GM23338 (cell line): ENCODE measurements at regions not wholly inside any gene's neighbourhood (a gene's known extent, or its start where the extent isn't known, plus 50 kb on each side); places are given as distances from the start of the nearest gene placed in this dataset.
A peak's percentile ranks its signal among the peaks of the same experiment; 100 is the strongest.

Experiments
- ATAC-seq: fragments of 200-7000 bp; cut with Tn5 transposase; 3 replicates; pipeline ENCODE4 v1.9.1; 2020
- DNase-seq: peaks from one replicate; pipeline ENCODE4 v3.0.0-alpha.2; 2015; ENCODE audit warnings: low spot score
- H2AFZ ChIP-seq: fragments of 200-600 bp; sonication (generic); 2 replicates; pipeline ENCODE4 v1.8.0; 2016; ENCODE audit warnings: antibody characterized with exemption, mild to moderate bottlenecking, moderate library complexity
- H3F3A ChIP-seq: fragments of 200-600 bp; sonication (generic); replicated peaks from 2 replicates; pipeline ENCODE4 v1.8.0; 2017; ENCODE audit warnings: antibody characterized with exemption, mixed run types, low read depth
- H3K27ac ChIP-seq: fragments of 200-600 bp; sonication (generic); 2 replicates; pipeline ENCODE4 v1.6.1; 2016; ENCODE audit warnings: low read depth
- H3K27me3 ChIP-seq: fragments of 200-600 bp; sonication (generic); 2 replicates; pipeline ENCODE4 v1.8.0; 2016; ENCODE audit warnings: mild to moderate bottlenecking, mixed run types, moderate library complexity; ENCODE audit not compliant: insufficient read depth
- H3K36me3 ChIP-seq: fragments of 200-600 bp; sonication (generic); 2 replicates; pipeline ENCODE4 v1.8.0; 2016; ENCODE audit warnings: mild to moderate bottlenecking; ENCODE audit not compliant: insufficient read depth
- H3K4me1 ChIP-seq: fragments of 200-600 bp; sonication (generic); 2 replicates; pipeline ENCODE4 v1.8.0; 2016; ENCODE audit warnings: mild to moderate bottlenecking, moderate library complexity; ENCODE audit not compliant: insufficient read depth
- H3K4me2 ChIP-seq: fragments of 200-600 bp; sonication (generic); 2 replicates; pipeline ENCODE4 v1.7.1; 2017; ENCODE audit warnings: mixed run types
- H3K4me3 ChIP-seq: fragments of 200-600 bp; sonication (generic); 2 replicates; pipeline ENCODE4 v1.6.1; 2016; ENCODE audit warnings: mixed run types
- H3K79me2 ChIP-seq: fragments of 200-600 bp; sonication (generic); replicated peaks from 2 replicates; pipeline ENCODE4 v1.8.0; 2017; ENCODE audit warnings: mild to moderate bottlenecking; ENCODE audit not compliant: insufficient read depth
- H3K9me2 ChIP-seq: fragments of 200-600 bp; sonication (generic); 2 replicates; pipeline ENCODE4 v1.8.0; 2017; ENCODE audit not compliant: insufficient read depth
- H4K20me1 ChIP-seq: fragments of 200-600 bp; sonication (generic); replicated peaks from 2 replicates; pipeline ENCODE4 v1.8.0; 2017; ENCODE audit warnings: mild to moderate bottlenecking; ENCODE audit not compliant: insufficient read depth
- H3K27ac Mint-ChIP-seq: 2 replicates; pipeline ENCODE4 v1.8.0; 2020; ENCODE audit warnings: inconsistent platforms, mild to moderate bottlenecking, moderate library complexity, mixed read lengths
- H3K27me3 Mint-ChIP-seq: 3 replicates; pipeline ENCODE4 v1.8.0; 2022; ENCODE audit warnings: low read depth, mild to moderate bottlenecking, moderate library complexity, mixed read lengths, inconsistent platforms; ENCODE audit not compliant: insufficient read depth, poor library complexity
- H3K36me3 Mint-ChIP-seq: 3 replicates; pipeline ENCODE4 v1.8.0; 2021; ENCODE audit warnings: low read depth, mild to moderate bottlenecking, inconsistent platforms, moderate library complexity, mixed read lengths
- H3K4me1 Mint-ChIP-seq: 3 replicates; pipeline ENCODE4 v1.8.0; 2020; ENCODE audit warnings: mild to moderate bottlenecking, inconsistent platforms, mixed read lengths
- H3K4me3 Mint-ChIP-seq: 3 replicates; pipeline ENCODE4 v1.8.0; 2021; ENCODE audit warnings: moderate library complexity, mild to moderate bottlenecking, inconsistent platforms, mixed read lengths
- H3K9me3 Mint-ChIP-seq: 3 replicates; pipeline ENCODE4 v1.8.0; 2020; ENCODE audit warnings: moderate library complexity, mild to moderate bottlenecking, inconsistent platforms, mixed read lengths
- CREB1 ChIP-seq: fragments of 250-450 bp; sonication (Bioruptor Pico); IDR thresholded peaks from 2 replicates; pipeline ENCODE4 v1.5.0; 2020; ENCODE audit warnings: low read depth, mild to moderate bottlenecking, moderate library complexity
- EZH2 ChIP-seq: fragments of 200-600 bp; sonication (generic); IDR thresholded peaks from one replicate; pipeline ENCODE4 v1.8.0; 2017; ENCODE audit warnings: antibody characterized with exemption, mild to moderate bottlenecking, low read depth; ENCODE audit not compliant: unreplicated experiment
- EZH2phosphoT487 ChIP-seq: fragments of 200-600 bp; sonication (generic); IDR thresholded peaks from one replicate; pipeline ENCODE4 v1.8.1; 2018; ENCODE audit warnings: antibody characterized with exemption; ENCODE audit not compliant: unreplicated experiment
- REST ChIP-seq: IDR thresholded peaks from one replicate; pipeline ENCODE4 v1.6.1; 2018; ENCODE audit warnings: antibody characterized with exemption; ENCODE audit not compliant: unreplicated experiment
- STAT1 ChIP-seq: IDR thresholded peaks from one replicate; pipeline ENCODE4 v1.6.1; 2016; ENCODE audit warnings: antibody characterized with exemption; ENCODE audit not compliant: unreplicated experiment
- ZNF114 ChIP-seq: fragments of 250-450 bp; sonication (Bioruptor Pico); IDR thresholded peaks from 2 replicates; pipeline ENCODE4 v1.5.0; 2020; ENCODE audit warnings: mild to moderate bottlenecking, moderate library complexity
- ZNF331 ChIP-seq: fragments of 250-450 bp; sonication (Bioruptor Pico); IDR thresholded peaks from 2 replicates; pipeline ENCODE4 v1.5.0; 2020; ENCODE audit warnings: low read depth, mild to moderate bottlenecking, moderate library complexity
- TF ChIP-seq, protein P1 (sequence below): IDR thresholded peaks from 2 replicates; pipeline ENCODE4 v1.6.1; 2016; ENCODE audit warnings: antibody characterized with exemption
- TF ChIP-seq, protein P2 (sequence below): fragments of 250-450 bp; sonication (Bioruptor Pico); IDR thresholded peaks from 2 replicates; pipeline ENCODE4 v1.5.0; 2020; ENCODE audit warnings: mild to moderate bottlenecking, moderate library complexity

- no peak for TF ChIP-seq STAT1
Measured at GRCh38 chr2:81445176-81445575, 1140.6 kb upstream of the LRRTM1 start (continued).

- Histone ChIP-seq H3K4me1 (peaks cover 4% of the 10 kb centered on the region; the same call in 1 of the 2 replicates), H3K27me3 (no peaks in the 10 kb centered on the region), H3K4me2 (peak overlapping the region; percentile 14; the same call in 1 of the 2 replicates), H4K20me1 (no peaks in the 10 kb centered on the region), H3K36me3 (no peaks in the 10 kb centered on the region), H3K9me2 (no peaks in the 10 kb centered on the region), H2AFZ (no peak overlapping the region), H3K4me3 (no peak overlapping the region), H3K79me2 (no peaks in the 10 kb centered on the region), H3F3A (no peaks in the 10 kb centered on the region), H3K27ac (no peak overlapping the region)
- Mint-ChIP-seq H3K9me3 (no peaks in the 10 kb centered on the region), H3K27me3 (peaks cover 1% of the 10 kb centered on the region), H3K4me3 (no peak overlapping the region), H3K4me1 (peaks cover 11% of the 10 kb centered on the region), H3K27ac (no peak overlapping the region), H3K36me3 (no peaks in the 10 kb centered on the region)
- ATAC-seq (peak; percentile 86), DNase-seq (peak; percentile 46)
- TF ChIP-seq CREB1 (CRISPR knock-in tag) (no peak), ZNF114 (CRISPR knock-in tag) (no peak), EZH2 (no peak), STAT1 (no peak)
Measured at GRCh38 chr2:81437456-81438000, 1133.0 kb upstream of the LRRTM1 start.

DNA sequence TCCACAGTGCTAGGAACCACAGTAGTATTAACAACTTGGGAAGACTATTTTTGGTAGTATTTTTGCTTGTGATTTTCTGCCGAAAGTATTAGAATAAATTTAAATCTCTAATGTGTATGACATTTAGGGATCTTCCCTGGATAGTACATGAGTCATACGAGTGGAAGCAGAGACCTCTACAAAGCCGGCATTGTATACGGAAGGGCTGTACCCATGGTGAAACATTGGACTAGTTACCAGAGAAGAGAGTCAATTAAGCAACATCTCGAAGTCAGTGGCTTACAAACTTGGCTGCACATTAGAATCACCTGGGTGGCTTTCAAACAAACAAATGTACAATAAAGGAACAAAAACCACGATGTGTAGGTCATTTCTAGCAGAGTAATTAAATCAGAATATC, 1131.7 kb upstream of the LRRTM1 start:
- Histone ChIP-seq H3K27ac (no peak overlapping the region), H3K4me3 (no peak overlapping the region), H3K27me3 (no peaks in the 10 kb centered on the region), H3K9me2 (no peaks in the 10 kb centered on the region), H3K79me2 (no peaks in the 10 kb centered on the region), H3K36me3 (no peaks in the 10 kb centered on the region), H2AFZ (no peak overlapping the region), H4K20me1 (no peaks in the 10 kb centered on the region), H3F3A (no peaks in the 10 kb centered on the region), H3K4me1 (peaks cover 4% of the 10 kb centered on the region; the same call in 1 of the 2 replicates), H3K4me2 (no peak overlapping the region)
- Mint-ChIP-seq H3K4me3 (no peak overlapping the region), H3K27me3 (peaks cover 1% of the 10 kb centered on the region), H3K36me3 (no peaks in the 10 kb centered on the region), H3K4me1 (peaks cover 11% of the 10 kb centered on the region), H3K27ac (no peak overlapping the region), H3K9me3 (no peaks in the 10 kb centered on the region)
- ATAC-seq (no peak), DNase-seq (no peak)
- TF ChIP-seq, protein P1, sequence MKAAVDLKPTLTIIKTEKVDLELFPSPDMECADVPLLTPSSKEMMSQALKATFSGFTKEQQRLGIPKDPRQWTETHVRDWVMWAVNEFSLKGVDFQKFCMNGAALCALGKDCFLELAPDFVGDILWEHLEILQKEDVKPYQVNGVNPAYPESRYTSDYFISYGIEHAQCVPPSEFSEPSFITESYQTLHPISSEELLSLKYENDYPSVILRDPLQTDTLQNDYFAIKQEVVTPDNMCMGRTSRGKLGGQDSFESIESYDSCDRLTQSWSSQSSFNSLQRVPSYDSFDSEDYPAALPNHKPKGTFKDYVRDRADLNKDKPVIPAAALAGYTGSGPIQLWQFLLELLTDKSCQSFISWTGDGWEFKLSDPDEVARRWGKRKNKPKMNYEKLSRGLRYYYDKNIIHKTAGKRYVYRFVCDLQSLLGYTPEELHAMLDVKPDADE, result no peak
- TF ChIP-seq EZH2phosphoT487 (no peak), REST (no peak), EZH2 (no peak), ZNF331 (no peak), STAT1 (no peak), CREB1 (CRISPR knock-in tag) (no peak)
- TF ChIP-seq, protein P2, sequence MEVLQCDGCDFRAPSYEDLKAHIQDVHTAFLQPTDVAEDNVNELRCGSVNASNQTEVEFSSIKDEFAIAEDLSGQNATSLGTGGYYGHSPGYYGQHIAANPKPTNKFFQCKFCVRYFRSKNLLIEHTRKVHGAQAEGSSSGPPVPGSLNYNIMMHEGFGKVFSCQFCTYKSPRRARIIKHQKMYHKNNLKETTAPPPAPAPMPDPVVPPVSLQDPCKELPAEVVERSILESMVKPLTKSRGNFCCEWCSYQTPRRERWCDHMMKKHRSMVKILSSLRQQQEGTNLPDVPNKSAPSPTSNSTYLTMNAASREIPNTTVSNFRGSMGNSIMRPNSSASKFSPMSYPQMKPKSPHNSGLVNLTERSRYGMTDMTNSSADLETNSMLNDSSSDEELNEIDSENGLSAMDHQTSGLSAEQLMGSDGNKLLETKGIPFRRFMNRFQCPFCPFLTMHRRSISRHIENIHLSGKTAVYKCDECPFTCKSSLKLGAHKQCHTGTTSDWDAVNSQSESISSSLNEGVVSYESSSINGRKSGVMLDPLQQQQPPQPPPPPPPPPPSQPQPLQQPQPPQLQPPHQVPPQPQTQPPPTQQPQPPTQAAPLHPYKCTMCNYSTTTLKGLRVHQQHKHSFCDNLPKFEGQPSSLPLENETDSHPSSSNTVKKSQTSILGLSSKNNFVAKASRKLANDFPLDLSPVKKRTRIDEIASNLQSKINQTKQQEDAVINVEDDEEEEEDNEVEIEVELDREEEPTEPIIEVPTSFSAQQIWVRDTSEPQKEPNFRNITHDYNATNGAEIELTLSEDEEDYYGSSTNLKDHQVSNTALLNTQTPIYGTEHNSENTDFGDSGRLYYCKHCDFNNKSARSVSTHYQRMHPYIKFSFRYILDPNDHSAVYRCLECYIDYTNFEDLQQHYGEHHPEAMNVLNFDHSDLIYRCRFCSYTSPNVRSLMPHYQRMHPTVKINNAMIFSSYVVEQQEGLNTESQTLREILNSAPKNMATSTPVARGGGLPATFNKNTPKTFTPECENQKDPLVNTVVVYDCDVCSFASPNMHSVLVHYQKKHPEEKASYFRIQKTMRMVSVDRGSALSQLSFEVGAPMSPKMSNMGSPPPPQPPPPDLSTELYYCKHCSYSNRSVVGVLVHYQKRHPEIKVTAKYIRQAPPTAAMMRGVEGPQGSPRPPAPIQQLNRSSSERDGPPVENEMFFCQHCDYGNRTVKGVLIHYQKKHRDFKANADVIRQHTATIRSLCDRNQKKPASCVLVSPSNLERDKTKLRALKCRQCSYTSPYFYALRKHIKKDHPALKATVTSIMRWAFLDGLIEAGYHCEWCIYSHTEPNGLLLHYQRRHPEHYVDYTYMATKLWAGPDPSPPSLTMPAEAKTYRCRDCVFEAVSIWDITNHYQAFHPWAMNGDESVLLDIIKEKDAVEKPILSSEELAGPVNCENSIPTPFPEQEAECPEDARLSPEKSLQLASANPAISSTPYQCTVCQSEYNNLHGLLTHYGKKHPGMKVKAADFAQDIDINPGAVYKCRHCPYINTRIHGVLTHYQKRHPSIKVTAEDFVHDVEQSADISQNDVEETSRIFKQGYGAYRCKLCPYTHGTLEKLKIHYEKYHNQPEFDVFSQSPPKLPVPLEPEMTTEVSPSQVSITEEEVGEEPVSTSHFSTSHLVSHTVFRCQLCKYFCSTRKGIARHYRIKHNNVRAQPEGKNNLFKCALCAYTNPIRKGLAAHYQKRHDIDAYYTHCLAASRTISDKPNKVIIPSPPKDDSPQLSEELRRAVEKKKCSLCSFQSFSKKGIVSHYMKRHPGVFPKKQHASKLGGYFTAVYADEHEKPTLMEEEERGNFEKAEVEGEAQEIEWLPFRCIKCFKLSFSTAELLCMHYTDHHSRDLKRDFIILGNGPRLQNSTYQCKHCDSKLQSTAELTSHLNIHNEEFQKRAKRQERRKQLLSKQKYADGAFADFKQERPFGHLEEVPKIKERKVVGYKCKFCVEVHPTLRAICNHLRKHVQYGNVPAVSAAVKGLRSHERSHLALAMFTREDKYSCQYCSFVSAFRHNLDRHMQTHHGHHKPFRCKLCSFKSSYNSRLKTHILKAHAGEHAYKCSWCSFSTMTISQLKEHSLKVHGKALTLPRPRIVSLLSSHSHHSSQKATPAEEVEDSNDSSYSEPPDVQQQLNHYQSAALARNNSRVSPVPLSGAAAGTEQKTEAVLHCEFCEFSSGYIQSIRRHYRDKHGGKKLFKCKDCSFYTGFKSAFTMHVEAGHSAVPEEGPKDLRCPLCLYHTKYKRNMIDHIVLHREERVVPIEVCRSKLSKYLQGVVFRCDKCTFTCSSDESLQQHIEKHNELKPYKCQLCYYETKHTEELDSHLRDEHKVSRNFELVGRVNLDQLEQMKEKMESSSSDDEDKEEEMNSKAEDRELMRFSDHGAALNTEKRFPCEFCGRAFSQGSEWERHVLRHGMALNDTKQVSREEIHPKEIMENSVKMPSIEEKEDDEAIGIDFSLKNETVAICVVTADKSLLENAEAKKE (CRISPR knock-in tag), result no peak
